NB4 (cell line): ENCODE measurements at regions not wholly inside any gene's neighbourhood (a gene's known extent, or its start where the extent isn't known, plus 50 kb on each side); places are given as distances from the start of the nearest gene placed in this dataset.

Experiments
- DNase-seq: peaks from one replicate; pipeline ENCODE4 v3.0.0; 2010; ENCODE audit warnings: low read depth
- H3K4me3 ChIP-seq: one replicate; pipeline ENCODE4 v1.5.1; 2011; ENCODE audit warnings: mild to moderate bottlenecking, low read depth, low read length, moderate library complexity
- CTCF ChIP-seq: IDR thresholded peaks from one replicate; pipeline ENCODE4 v1.5.1; 2012; ENCODE audit warnings: low read depth, low read length
- MAX ChIP-seq: IDR thresholded peaks from 2 replicates; pipeline ENCODE4 v1.6.1; 2011; ENCODE audit warnings: low read depth, low read length
- MYC ChIP-seq: IDR thresholded peaks from 2 replicates; pipeline ENCODE4 v1.6.1; 2011; ENCODE audit warnings: low read depth, low read length
- POLR2A ChIP-seq: IDR thresholded peaks from 2 replicates; pipeline ENCODE4 v1.6.1; 2011; ENCODE audit warnings: mild to moderate bottlenecking; ENCODE audit not compliant: insufficient read length; ENCODE audit errors: extremely low read depth

GRCh38 chr9:75653750-75654149 is 236.7 kb upstream of the PCSK5 start:
- H3K4me3 ChIP-seq: no peak overlapping the region
- TF ChIP-seq MYC (no peak), MAX (no peak), CTCF (no peak)
- DNase-seq: no peak

GRCh38 chr9:75657015-75657414 is 233.5 kb upstream of the PCSK5 start:
- no peak overlapping the region for H3K4me3 ChIP-seq
- TF ChIP-seq POLR2A (no peak), MYC (no peak), MAX (no peak), CTCF (no peak)
- no peak for DNase-seq

GRCh38 chr9:75658301-75658905 is 232.1 kb upstream of the PCSK5 start:
- no peak for DNase-seq
- TF ChIP-seq CTCF (no peak), MYC (no peak), POLR2A (no peak), MAX (no peak)
- H3K4me3 ChIP-seq: no peak overlapping the region

GRCh38 chr9:75664597-75664996 is 225.9 kb upstream of the PCSK5 start:
- TF ChIP-seq CTCF (no peak), MYC (no peak), MAX (no peak), POLR2A (no peak)
- DNase-seq: no peak

GRCh38 chr9:75666856-75667554 is 223.5 kb upstream of the PCSK5 start:
- TF ChIP-seq POLR2A: no peak
- no peak for TF ChIP-seq CTCF
- TF ChIP-seq MYC: no peak
- TF ChIP-seq MAX: no peak
- DNase-seq: no peak

More at GRCh38 chr9:75664597-75664996, 225.9 kb upstream of the PCSK5 start:
- no peak overlapping the region for H3K4me3 ChIP-seq

GRCh38 chr9:75669721-75670120 is 220.8 kb upstream of the PCSK5 start:
- no peak for TF ChIP-seq MYC
- TF ChIP-seq CTCF: no peak
- no peak for TF ChIP-seq POLR2A
- TF ChIP-seq MAX: no peak
- DNase-seq: no peak
- H3K4me3 ChIP-seq: no peak overlapping the region

More at GRCh38 chr9:75666856-75667554, 223.5 kb upstream of the PCSK5 start:
- H3K4me3 ChIP-seq: no peak overlapping the region
